ENCODE measurements at regions not wholly inside any gene's neighbourhood (a gene's known extent, or its start where the extent isn't known, plus 50 kb on each side); places are given as distances from the start of the nearest gene placed in this dataset.

DNA sequence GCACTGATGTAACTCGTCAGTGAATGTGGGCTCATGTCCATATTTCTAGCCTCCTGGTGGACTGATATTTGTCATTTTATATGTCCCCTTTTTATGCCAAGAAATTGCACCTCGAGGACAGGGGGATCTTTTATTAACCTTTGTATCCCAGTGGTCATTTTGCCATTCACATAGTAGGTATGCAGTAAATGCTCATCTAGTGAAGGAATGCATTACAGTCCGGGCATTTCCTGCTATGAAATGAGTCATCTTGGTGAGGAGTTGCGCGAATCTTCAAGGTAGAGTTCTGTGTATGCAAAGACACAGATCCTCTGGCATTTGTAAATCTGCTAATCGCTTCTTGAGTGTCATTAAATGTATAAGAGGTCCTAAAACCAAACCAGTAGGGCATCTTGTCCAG, 755.5 kb upstream of the ADAMTS16 start:
- Histone ChIP-seq H3K36me3 (ENCODE audit: control insufficient read depth in 2 of 2, extremely low read depth in 1 of 2, insufficient read depth in 2 of 2, low read length in 2 of 2) (no peaks in the 10 kb centered on the region), H4K20me1 (replicated peaks; ENCODE audit: control insufficient read depth, extremely low read depth, insufficient read depth, low read length) (no peaks in the 10 kb centered on the region), H3K27me3 (ENCODE audit: control insufficient read depth in 2 of 2, insufficient read depth in 2 of 2, low read length in 2 of 2) (no peaks in the 10 kb centered on the region), H3K9me1 (replicated peaks; ENCODE audit: control insufficient read depth, extremely low read depth, insufficient read depth, low read length) (no peaks in the 10 kb centered on the region), H3K4me2 (ENCODE audit: insufficient read depth, low read length) (no peak overlapping the region), H3K4me1 (ENCODE audit: control insufficient read depth, extremely low read depth, insufficient read depth, low read length) (no peaks in the 10 kb centered on the region), H3K4me3 (replicated peaks in 1 of 3; ENCODE audit: insufficient read depth in 1 of 3, low read depth in 1 of 3, low read length in 3 of 3) (no peak overlapping the region), H3K27ac (ENCODE audit: insufficient read depth, low read depth, low read length) (no peak overlapping the region), H3K9me3 (replicated peaks; ENCODE audit: control insufficient read depth, insufficient read depth, low read length) (peaks cover 9% of the 10 kb centered on the region), H2AFZ (ENCODE audit: low read depth, low read length) (no peak overlapping the region), H3K9ac (replicated peaks; ENCODE audit: extremely low read depth, insufficient read depth, low read length) (no peak overlapping the region), H3K79me2 (ENCODE audit: control insufficient read depth, insufficient read depth, low read length) (no peaks in the 10 kb centered on the region)
- intact Hi-C loops (cut with micrococcal nuclease), result no loop called here
- dilution Hi-C loops (cut with MboI; ENCODE audit: extremely low pct_ligation_motif_present, low sequenced_read_pairs), result no loop called here
- BruUV-seq (replicated peaks), result no TSS peak
- POLR2A ChIA-PET, result no interaction called here
- CTCF ChIA-PET, result no interaction called here
- TF ChIP-seq MYC (IDR thresholded peaks at IDR 0.05; ENCODE audit: low read depth, low read length), result no peak
- TF ChIP-seq JUN (IDR thresholded peaks at IDR 0.05; ENCODE audit: borderline replicate concordance, insufficient read depth, insufficient read length, low read depth), result no peak
- TF ChIP-seq, protein P1, sequence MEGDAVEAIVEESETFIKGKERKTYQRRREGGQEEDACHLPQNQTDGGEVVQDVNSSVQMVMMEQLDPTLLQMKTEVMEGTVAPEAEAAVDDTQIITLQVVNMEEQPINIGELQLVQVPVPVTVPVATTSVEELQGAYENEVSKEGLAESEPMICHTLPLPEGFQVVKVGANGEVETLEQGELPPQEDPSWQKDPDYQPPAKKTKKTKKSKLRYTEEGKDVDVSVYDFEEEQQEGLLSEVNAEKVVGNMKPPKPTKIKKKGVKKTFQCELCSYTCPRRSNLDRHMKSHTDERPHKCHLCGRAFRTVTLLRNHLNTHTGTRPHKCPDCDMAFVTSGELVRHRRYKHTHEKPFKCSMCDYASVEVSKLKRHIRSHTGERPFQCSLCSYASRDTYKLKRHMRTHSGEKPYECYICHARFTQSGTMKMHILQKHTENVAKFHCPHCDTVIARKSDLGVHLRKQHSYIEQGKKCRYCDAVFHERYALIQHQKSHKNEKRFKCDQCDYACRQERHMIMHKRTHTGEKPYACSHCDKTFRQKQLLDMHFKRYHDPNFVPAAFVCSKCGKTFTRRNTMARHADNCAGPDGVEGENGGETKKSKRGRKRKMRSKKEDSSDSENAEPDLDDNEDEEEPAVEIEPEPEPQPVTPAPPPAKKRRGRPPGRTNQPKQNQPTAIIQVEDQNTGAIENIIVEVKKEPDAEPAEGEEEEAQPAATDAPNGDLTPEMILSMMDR (IDR thresholded peaks at IDR 0.05; ENCODE audit: extremely low read depth in 1 of 2, insufficient read depth in 1 of 2, low read depth in 1 of 2, low read length in 2 of 2), result no peak
- TF ChIP-seq MAX (IDR thresholded peaks at IDR 0.05; ENCODE audit: insufficient read depth, insufficient read length), result no peak
- no peak for TF ChIP-seq GATA2 (IDR thresholded peaks at IDR 0.05; ENCODE audit: insufficient read depth, insufficient read length, low read depth, low read length)
- TF ChIP-seq EZH2 (IDR thresholded peaks at IDR 0.05; ENCODE audit: borderline replicate concordance, low read depth, low read length, severe bottlenecking), result no peak
- no peak for TF ChIP-seq POLR2AphosphoS5 (IDR thresholded peaks at IDR 0.05; ENCODE audit: insufficient read depth, low read depth, low read length)
- no peak for TF ChIP-seq POLR2A (IDR thresholded peaks at IDR 0.05; ENCODE audit: low read depth, low read length)
- TF ChIP-seq FOS (IDR thresholded peaks at IDR 0.05; ENCODE audit: borderline replicate concordance, insufficient read depth, low read length), result no peak
- FAIRE-seq (no peak), DNase-seq (ENCODE audit: low read depth, low spot score) (no peak)
